Endothelial cell of umbilical vein (primary cell): ENCODE measurements at regions not wholly inside any gene's neighbourhood (a gene's known extent, or its start where the extent isn't known, plus 50 kb on each side); places are given as distances from the start of the nearest gene placed in this dataset.

Experiments used
- EZH2 ChIP-seq: IDR thresholded peaks from 2 replicates; pipeline ENCODE4 v1.6.1; 2012; ENCODE audit warnings: borderline replicate concordance, low read depth, mild to moderate bottlenecking, moderate library complexity, low read length, inconsistent platforms; ENCODE audit not compliant: severe bottlenecking
- JUN ChIP-seq: IDR thresholded peaks from 2 replicates; pipeline ENCODE4 v1.6.1; 2011; ENCODE audit warnings: borderline replicate concordance, low read depth; ENCODE audit not compliant: insufficient read length, insufficient read depth
- MAX ChIP-seq: IDR thresholded peaks from 2 replicates; pipeline ENCODE4 v1.6.1; 2011; ENCODE audit not compliant: insufficient read depth, insufficient read length
- MYC ChIP-seq: IDR thresholded peaks from one replicate; pipeline ENCODE4 v1.6.1; 2011; ENCODE audit warnings: mild to moderate bottlenecking, low read depth, low read length
- POLR2A ChIP-seq: IDR thresholded peaks from 2 replicates; pipeline ENCODE4 v1.6.1; 2012; ENCODE audit warnings: low read depth, mild to moderate bottlenecking, control low read depth, low read length
- POLR2AphosphoS5 ChIP-seq: IDR thresholded peaks from 2 replicates; pipeline ENCODE4 v1.6.1; 2012; ENCODE audit warnings: low read depth, mild to moderate bottlenecking, control low read depth, low read length, moderate library complexity; ENCODE audit not compliant: insufficient read depth
- TF ChIP-seq, protein P1 (sequence below), 2 donors: IDR thresholded peaks; 1 replicate in 1 of 2; 2 replicates in 1 of 2; pipeline ENCODE4 v1.5.1; 2011; ENCODE audit warnings: low read length in 2 of 2, mild to moderate bottlenecking in 2 of 2, moderate library complexity in 2 of 2, control low read depth in 1 of 2, inconsistent platforms in 1 of 2, low read depth in 1 of 2; ENCODE audit not compliant: insufficient read depth in 1 of 2; ENCODE audit errors: extremely low read depth in 1 of 2

GRCh38 chr3:117168896-117169295, 459.3 kb downstream of the TUSC7 start:
- TF ChIP-seq, protein P1, sequence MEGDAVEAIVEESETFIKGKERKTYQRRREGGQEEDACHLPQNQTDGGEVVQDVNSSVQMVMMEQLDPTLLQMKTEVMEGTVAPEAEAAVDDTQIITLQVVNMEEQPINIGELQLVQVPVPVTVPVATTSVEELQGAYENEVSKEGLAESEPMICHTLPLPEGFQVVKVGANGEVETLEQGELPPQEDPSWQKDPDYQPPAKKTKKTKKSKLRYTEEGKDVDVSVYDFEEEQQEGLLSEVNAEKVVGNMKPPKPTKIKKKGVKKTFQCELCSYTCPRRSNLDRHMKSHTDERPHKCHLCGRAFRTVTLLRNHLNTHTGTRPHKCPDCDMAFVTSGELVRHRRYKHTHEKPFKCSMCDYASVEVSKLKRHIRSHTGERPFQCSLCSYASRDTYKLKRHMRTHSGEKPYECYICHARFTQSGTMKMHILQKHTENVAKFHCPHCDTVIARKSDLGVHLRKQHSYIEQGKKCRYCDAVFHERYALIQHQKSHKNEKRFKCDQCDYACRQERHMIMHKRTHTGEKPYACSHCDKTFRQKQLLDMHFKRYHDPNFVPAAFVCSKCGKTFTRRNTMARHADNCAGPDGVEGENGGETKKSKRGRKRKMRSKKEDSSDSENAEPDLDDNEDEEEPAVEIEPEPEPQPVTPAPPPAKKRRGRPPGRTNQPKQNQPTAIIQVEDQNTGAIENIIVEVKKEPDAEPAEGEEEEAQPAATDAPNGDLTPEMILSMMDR (IDR thresholded peaks at IDR 0.05; ENCODE audit: extremely low read depth in 1 of 2, insufficient read depth in 1 of 2, low read depth in 1 of 2, low read length in 2 of 2) = no peak
- TF ChIP-seq EZH2 = no peak
- TF ChIP-seq POLR2A = no peak
- no peak for TF ChIP-seq JUN
- TF ChIP-seq POLR2AphosphoS5 = no peak
- TF ChIP-seq MAX = no peak
- no peak for TF ChIP-seq MYC
